Endothelial cell (in vitro differentiated cells): ENCODE measurements at regions not wholly inside any gene's neighbourhood (a gene's known extent, or its start where the extent isn't known, plus 50 kb on each side); places are given as distances from the start of the nearest gene placed in this dataset.

Experiments used
- DNase-seq: peaks from one replicate; pipeline ENCODE4 v3.0.0; 2021; ENCODE audit warnings: low spot score
- H3K27ac Mint-ChIP-seq: one replicate; pipeline ENCODE4 v1.8.0; 2021; ENCODE audit warnings: mixed read lengths, inconsistent platforms; ENCODE audit not compliant: unreplicated experiment
- H3K27me3 Mint-ChIP-seq: one replicate; pipeline ENCODE4 v1.8.0; 2021; ENCODE audit warnings: mild to moderate bottlenecking, moderate library complexity, mixed read lengths, inconsistent platforms; ENCODE audit not compliant: unreplicated experiment
- H3K36me3 Mint-ChIP-seq: one replicate; pipeline ENCODE4 v1.8.0; 2021; ENCODE audit warnings: mild to moderate bottlenecking, low read depth, mixed read lengths, inconsistent platforms; ENCODE audit not compliant: unreplicated experiment
- H3K4me1 Mint-ChIP-seq: one replicate; pipeline ENCODE4 v1.8.0; 2021; ENCODE audit warnings: mild to moderate bottlenecking, mixed read lengths, inconsistent platforms; ENCODE audit not compliant: unreplicated experiment
- H3K4me3 Mint-ChIP-seq: one replicate; pipeline ENCODE4 v1.8.0; 2021; ENCODE audit warnings: mild to moderate bottlenecking, mixed read lengths, inconsistent platforms; ENCODE audit not compliant: unreplicated experiment
- H3K9me3 Mint-ChIP-seq: one replicate; pipeline ENCODE4 v1.8.0; 2021; ENCODE audit warnings: mixed read lengths, inconsistent platforms; ENCODE audit not compliant: unreplicated experiment
- CTCF ChIP-seq: fragments of 200-600 bp; sonication (generic); IDR thresholded peaks from one replicate; pipeline ENCODE4 v1.5.0; 2021; ENCODE audit warnings: antibody characterized with exemption; ENCODE audit not compliant: unreplicated experiment

- Mint-ChIP-seq H3K36me3 (no peaks in the 10 kb centered on the region), H3K4me3 (no peak overlapping the region), H3K27ac (no peak overlapping the region), H3K9me3 (no peaks in the 10 kb centered on the region), H3K27me3 (no peaks in the 10 kb centered on the region), H3K4me1 (no peaks in the 10 kb centered on the region)
- no peak for DNase-seq
- TF ChIP-seq CTCF, result no peak
Observed at GRCh38 chr13:105118426-105118985, 1417.0 kb downstream of the EFNB2 start.

- Mint-ChIP-seq H3K4me3 (no peak overlapping the region), H3K9me3 (no peaks in the 10 kb centered on the region), H3K36me3 (no peaks in the 10 kb centered on the region), H3K4me1 (no peaks in the 10 kb centered on the region), H3K27ac (no peak overlapping the region), H3K27me3 (no peaks in the 10 kb centered on the region)
- no peak for TF ChIP-seq CTCF
- DNase-seq, result no peak
Observed at GRCh38 chr13:105116966-105117365, 1418.5 kb downstream of the EFNB2 start.

DNA sequence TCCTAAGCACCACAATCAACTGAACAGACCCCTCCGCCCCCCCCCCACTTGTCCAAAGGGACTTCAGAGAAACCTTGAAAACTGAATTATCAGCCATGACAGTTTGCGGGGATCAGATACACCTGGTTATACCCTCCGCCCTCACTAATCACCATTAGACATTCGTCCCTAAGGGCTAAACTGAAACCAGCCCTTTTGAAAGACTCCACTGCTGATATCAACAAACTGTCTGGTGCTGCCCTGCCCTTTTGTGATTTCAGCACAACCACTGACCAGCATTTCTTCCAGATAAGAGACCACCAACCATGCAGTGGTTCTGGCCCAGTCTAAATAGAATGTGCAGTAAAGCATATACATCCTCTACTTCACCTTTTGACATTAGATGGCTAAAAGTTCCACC lies 1422.9 kb downstream of the EFNB2 start:
- Mint-ChIP-seq H3K27me3 (no peaks in the 10 kb centered on the region), H3K9me3 (no peaks in the 10 kb centered on the region), H3K36me3 (no peaks in the 10 kb centered on the region), H3K27ac (no peak overlapping the region), H3K4me3 (no peak overlapping the region), H3K4me1 (no peaks in the 10 kb centered on the region)
- TF ChIP-seq CTCF, result no peak
- no peak for DNase-seq

DNA sequence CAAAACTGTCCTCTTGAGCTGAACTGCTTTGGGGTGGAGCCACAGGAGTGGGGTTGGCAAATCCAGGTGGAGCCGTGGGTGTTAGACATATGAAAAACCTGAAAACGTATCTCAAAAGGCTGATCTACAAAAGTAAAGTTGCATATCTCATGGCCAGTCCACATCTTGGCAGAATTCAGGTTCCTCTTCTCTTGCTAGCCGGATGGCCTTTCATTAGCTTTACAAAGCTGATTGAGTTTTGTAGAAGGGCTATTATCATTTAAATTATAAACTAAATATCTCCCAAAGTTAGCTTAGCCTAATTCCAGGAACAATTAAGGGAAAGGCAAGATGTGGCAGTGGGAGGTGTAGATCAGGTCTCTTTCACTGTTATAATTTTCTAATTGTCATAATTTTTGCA lies 1427.7 kb downstream of the EFNB2 start:
- Mint-ChIP-seq H3K36me3 (no peaks in the 10 kb centered on the region), H3K4me1 (no peaks in the 10 kb centered on the region), H3K9me3 (no peaks in the 10 kb centered on the region), H3K4me3 (no peak overlapping the region), H3K27ac (no peak overlapping the region), H3K27me3 (no peaks in the 10 kb centered on the region)
- no peak for DNase-seq
- no peak for TF ChIP-seq CTCF

- Mint-ChIP-seq H3K27me3 (no peaks in the 10 kb centered on the region), H3K9me3 (no peaks in the 10 kb centered on the region), H3K4me1 (no peaks in the 10 kb centered on the region), H3K27ac (no peak overlapping the region), H3K36me3 (no peaks in the 10 kb centered on the region), H3K4me3 (no peak overlapping the region)
- no peak for DNase-seq
- TF ChIP-seq CTCF, result no peak
Observed at GRCh38 chr13:105105471-105105870, 1430.0 kb downstream of the EFNB2 start.
